Testis (tissue), 2 donors: ENCODE measurements at regions not wholly inside any gene's neighbourhood (a gene's known extent, or its start where the extent isn't known, plus 50 kb on each side); places are given as distances from the start of the nearest gene placed in this dataset.
"Not testable (repeated sequence)": the region's sequence is repeated elsewhere in the genome, so short reads cannot be mapped to it uniquely, and the experiment has no call there.

Experiments
- DNase-seq: peaks from one replicate; pipeline ENCODE4 v3.0.0-alpha.2; 2019
- H3K27ac ChIP-seq, 2 donors: fragments of 200-600 bp; sonication (generic); one replicate each; pipeline ENCODE4 v1.5.1; 2019
- H3K27me3 ChIP-seq: fragments of 200-600 bp; sonication (generic); one replicate; pipeline ENCODE4 v1.5.1; 2019
- H3K36me3 ChIP-seq: fragments of 200-600 bp; sonication (generic); one replicate; pipeline ENCODE4 v1.5.1; 2017; ENCODE audit warnings: low read depth; ENCODE audit errors: missing control alignments
- H3K4me1 ChIP-seq: fragments of 200-600 bp; sonication (generic); one replicate; pipeline ENCODE4 v1.5.1; 2019
- H3K4me3 ChIP-seq, 2 donors: fragments of 200-600 bp; sonication (generic); one replicate each; pipeline ENCODE4 v1.5.1; 2017 to 2019
- H3K9me3 ChIP-seq: fragments of 200-600 bp; sonication (generic); one replicate; pipeline ENCODE4 v1.5.1; 2017
- POLR2A ChIP-seq: fragments of 450-650 bp; IDR thresholded peaks from one replicate; pipeline ENCODE4 v1.6.1; 2017; ENCODE audit warnings: antibody characterized with exemption, mild to moderate bottlenecking, moderate library complexity
- WGBS, 2 donors: methylation state at CpG; one replicate each; pipeline ENCODE4 v1.1.5; 2018; 5-methylcytosine and 5-hydroxymethylcytosine counted together
- intact Hi-C: fragments of 100-400 bp; cut with DNase I; formaldehyde crosslinking; loops from one replicate; pipeline ENCODE4 v1.15.1; 2023; ENCODE audit warnings: low total_unique reads
- TF ChIP-seq, protein P1 (sequence below), 3 experiments: fragments of 450-650 bp in 2 of 3; fragments of 200-600 bp in 1 of 3; sonication (generic) in 1 of 3; IDR thresholded peaks; one replicate each; pipeline ENCODE4 v1.5.1; 2016 to 2019; ENCODE audit warnings: antibody characterized with exemption in 3 of 3, mild to moderate bottlenecking in 2 of 3, moderate library complexity in 1 of 3

DNA sequence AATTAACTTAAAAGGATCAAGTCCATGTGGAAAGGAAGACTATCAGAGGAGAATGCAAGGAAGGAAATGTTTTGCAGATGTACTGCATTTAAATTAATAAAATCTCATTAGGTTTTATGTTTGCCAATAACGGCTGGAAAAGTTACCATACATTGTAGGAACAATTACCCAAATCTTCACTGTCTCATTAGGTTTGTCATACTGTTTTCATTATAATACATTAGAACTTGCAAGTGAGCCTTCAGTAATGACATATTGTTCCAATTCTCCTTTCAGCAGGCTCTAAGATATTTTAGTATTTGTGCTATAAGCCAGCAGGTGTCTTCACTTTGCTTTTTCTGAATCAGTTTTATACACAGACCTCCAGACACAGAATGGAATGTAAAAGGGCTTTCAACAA is 661.6 kb upstream of the KLHL1 start:
- Histone ChIP-seq H3K4me3 (no peak overlapping the region), H3K27ac (no peak overlapping the region), H3K4me1 (no peaks in the 10 kb centered on the region), H3K9me3 (no peaks in the 10 kb centered on the region), H3K36me3 (no peaks in the 10 kb centered on the region), H3K27me3 (no peaks in the 10 kb centered on the region)
- intact Hi-C loops: no loop called here
- TF ChIP-seq POLR2A: no peak
- TF ChIP-seq, protein P1, sequence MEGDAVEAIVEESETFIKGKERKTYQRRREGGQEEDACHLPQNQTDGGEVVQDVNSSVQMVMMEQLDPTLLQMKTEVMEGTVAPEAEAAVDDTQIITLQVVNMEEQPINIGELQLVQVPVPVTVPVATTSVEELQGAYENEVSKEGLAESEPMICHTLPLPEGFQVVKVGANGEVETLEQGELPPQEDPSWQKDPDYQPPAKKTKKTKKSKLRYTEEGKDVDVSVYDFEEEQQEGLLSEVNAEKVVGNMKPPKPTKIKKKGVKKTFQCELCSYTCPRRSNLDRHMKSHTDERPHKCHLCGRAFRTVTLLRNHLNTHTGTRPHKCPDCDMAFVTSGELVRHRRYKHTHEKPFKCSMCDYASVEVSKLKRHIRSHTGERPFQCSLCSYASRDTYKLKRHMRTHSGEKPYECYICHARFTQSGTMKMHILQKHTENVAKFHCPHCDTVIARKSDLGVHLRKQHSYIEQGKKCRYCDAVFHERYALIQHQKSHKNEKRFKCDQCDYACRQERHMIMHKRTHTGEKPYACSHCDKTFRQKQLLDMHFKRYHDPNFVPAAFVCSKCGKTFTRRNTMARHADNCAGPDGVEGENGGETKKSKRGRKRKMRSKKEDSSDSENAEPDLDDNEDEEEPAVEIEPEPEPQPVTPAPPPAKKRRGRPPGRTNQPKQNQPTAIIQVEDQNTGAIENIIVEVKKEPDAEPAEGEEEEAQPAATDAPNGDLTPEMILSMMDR (IDR thresholded peaks at IDR 0.05): no peak
- 38 to 46% methylated on average over 1 of the region's 1 CpG for WGBS, 2 donors
- no peak for DNase-seq

DNA sequence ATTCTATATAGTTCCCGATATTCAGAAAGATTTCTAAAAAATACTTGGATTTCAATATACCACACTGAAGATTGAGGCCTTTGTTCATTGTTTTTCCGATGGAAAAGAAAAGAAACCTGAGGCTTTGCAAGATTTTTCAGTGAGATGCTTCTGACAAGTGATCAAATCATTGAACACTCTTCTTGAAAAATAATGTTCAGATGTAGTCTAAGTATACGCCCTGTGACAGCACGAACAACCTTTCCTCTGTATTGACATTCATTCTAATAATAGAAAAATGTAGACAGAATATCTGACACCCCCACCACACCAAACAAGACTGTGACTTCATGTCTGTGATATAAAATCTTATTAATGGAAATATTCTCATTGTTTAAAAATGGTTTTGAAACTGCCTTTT is 650.7 kb upstream of the KLHL1 start:
- no peak for DNase-seq

DNA sequence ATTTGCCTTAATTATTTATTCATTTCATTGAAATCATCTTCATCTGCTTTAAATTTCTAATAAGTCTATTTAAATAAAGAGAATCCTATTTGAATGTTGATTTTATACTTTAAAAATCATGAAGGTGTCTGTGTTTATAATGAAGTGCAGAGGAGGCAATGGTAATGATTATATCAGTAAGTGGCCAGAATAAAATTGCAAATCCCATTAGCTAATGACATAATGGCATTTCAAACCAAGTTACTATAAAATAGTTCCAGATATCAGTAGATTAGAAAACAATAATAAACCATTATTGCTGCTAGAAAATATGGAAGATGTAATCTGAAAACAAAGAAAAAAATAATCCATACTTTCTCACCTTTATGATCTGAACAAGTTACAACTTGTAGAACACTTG is 647.8 kb upstream of the KLHL1 start:
- Histone ChIP-seq H3K4me1 (no peaks in the 10 kb centered on the region), H3K4me3 (no peak overlapping the region), H3K36me3 (no peaks in the 10 kb centered on the region), H3K27me3 (no peaks in the 10 kb centered on the region), H3K27ac (no peak overlapping the region), H3K9me3 (no peaks in the 10 kb centered on the region)
- no peak for DNase-seq
- no peak for TF ChIP-seq POLR2A
- TF ChIP-seq, protein P1 (IDR thresholded peaks at IDR 0.05): no peak
- intact Hi-C loops: no loop called here

More for the DNA sequence above, 650.7 kb upstream of the KLHL1 start:
- no peak for TF ChIP-seq POLR2A
- TF ChIP-seq, protein P1 (IDR thresholded peaks at IDR 0.05): no peak
- no peaks in the 10 kb centered on the region for H3K27me3 ChIP-seq
- no peak overlapping the region for H3K27ac ChIP-seq
- 83 to 88% methylated on average over 4 of the region's 4 CpGs for WGBS, 2 donors
- intact Hi-C loops: no loop called here
- no peaks in the 10 kb centered on the region for H3K36me3 ChIP-seq
- no peaks in the 10 kb centered on the region for H3K9me3 ChIP-seq
- H3K4me1 ChIP-seq: no peaks in the 10 kb centered on the region
- H3K4me3 ChIP-seq: no peak overlapping the region

DNA sequence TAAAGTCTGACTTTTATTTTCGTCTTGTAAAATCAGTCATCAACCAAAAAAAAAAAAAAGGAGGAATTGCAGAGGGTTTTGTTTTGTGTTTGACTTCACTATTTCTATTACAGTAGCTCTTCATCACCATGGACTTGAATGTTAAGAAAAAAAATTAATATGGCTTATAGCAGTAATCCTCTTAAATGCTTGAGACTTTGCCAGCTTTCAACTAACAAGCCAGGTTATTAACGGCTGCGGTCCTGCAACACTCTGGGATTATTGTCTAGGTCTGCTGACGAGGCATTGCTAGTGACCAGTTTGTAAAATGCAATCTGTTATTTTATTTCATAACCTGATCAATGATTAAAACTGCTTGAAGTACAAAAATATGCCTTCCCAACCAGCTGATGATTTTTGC is 647.2 kb upstream of the KLHL1 start:
- TF ChIP-seq POLR2A: no peak
- TF ChIP-seq, protein P1 (IDR thresholded peaks at IDR 0.05): no peak
- no peak overlapping the region for H3K27ac ChIP-seq
- no peaks in the 10 kb centered on the region for H3K4me1 ChIP-seq
- DNase-seq: no peak
- no peak overlapping the region for H3K4me3 ChIP-seq
- H3K36me3 ChIP-seq: no peaks in the 10 kb centered on the region
- intact Hi-C loops: no loop called here
- no peaks in the 10 kb centered on the region for H3K9me3 ChIP-seq
- no peaks in the 10 kb centered on the region for H3K27me3 ChIP-seq
- WGBS, 2 donors: 60 to 72% methylated on average over 4 of the region's 4 CpGs

DNA sequence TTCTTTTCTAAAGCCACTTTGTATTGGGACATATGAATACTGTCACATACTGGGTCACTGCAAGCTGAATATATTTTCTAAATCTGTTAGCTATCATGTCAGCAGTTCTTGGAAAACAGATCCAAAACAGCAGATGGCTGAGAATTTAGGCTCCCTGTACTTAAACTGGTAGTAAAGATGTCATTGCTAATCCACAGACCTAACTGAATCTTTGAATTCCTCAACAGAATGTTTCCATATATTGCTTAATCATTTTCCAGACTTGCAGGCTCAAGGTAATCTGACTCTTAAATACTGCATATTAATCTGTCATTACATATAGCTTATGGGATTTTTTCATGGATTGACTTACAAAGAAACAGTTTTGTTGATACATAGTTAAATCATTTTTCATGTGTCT is 639.0 kb upstream of the KLHL1 start:
- no peaks in the 10 kb centered on the region for H3K4me1 ChIP-seq
- intact Hi-C loops: no loop called here
- DNase-seq: no peak
- no peaks in the 10 kb centered on the region for H3K27me3 ChIP-seq
- H3K9me3 ChIP-seq: no peaks in the 10 kb centered on the region
- TF ChIP-seq, protein P1 (IDR thresholded peaks at IDR 0.05): no peak
- no peak for TF ChIP-seq POLR2A
- no peak overlapping the region for H3K27ac ChIP-seq
- no peak overlapping the region for H3K4me3 ChIP-seq
- H3K36me3 ChIP-seq: no peaks in the 10 kb centered on the region

DNA sequence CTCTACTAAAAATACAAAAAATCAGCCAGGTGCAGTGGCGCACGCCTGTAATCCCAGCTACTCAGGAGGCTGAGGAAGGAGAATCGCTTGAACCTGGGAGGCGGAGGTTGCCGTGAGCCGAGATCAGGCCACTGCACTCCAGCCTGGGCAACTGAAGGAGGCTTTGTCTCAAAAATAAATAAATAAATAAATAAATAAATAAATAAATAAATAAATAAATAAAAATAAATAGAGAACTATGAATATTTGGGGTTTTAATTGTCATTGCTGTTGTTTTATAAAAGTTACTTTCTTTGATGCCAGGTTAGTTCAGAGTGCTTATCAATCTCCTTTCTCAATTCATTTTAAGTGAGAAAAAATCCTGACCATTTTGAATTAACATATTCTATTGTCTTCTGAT is 638.2 kb upstream of the KLHL1 start:
- DNase-seq, H3K4me3 ChIP-seq, H3K27ac ChIP-seq, H3K36me3 ChIP-seq, intact Hi-C loops, H3K4me1 ChIP-seq, H3K9me3 ChIP-seq, H3K27me3 ChIP-seq: not testable (repeated sequence)
- 94% methylated on average over 6 of the region's 6 CpGs for WGBS, 2 donors
